NCI-H524 (cell line): ENCODE measurements at regions not wholly inside any gene's neighbourhood (a gene's known extent, or its start where the extent isn't known, plus 50 kb on each side); places are given as distances from the start of the nearest gene placed in this dataset.

Source experiments
- DNase-seq, 2 experiments: peaks; one replicate each; lab custom pipeline; 2025; lab: John Stamatoyannopoulos, UW

DNA sequence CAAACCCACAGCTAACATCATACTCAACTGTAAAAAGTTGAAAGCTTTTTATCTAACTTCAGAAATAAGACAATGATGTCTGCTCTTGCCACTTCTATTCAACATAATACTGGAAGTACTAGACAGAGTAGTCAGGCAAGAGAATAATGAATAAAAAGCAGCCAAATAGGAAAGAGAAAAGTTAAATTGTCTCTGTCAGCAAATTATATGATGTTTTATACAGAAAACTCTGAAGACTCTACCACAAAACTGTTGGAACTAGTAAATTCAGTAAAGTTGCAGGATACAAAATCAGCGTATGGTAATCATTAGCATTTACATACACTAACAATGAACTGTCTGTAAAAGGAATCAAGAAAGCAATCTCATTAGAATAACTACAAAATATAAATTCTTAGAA is 752.9 kb upstream of the CT83 start:
- DNase-seq, result no peak

DNA sequence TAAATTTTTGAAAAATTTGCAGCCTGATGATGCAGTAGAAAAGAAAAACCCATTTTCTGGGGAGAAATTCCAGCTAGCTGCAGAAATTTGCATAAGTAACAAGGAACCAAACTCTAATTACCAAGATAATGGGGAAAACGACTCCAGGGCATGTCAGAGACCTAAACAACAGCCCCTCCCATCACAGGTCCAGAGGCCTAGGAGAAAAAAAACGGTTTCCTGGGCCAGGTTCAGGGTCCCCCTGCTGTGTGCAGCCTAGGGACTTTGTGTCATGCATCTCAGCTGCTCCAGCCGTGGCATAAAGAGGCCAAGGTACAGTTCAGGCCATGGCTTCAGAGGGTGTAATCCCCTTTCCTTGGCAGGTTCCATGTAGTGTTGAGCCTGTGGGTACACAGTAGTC is 733.7 kb upstream of the CT83 start:
- no peak for DNase-seq

DNA sequence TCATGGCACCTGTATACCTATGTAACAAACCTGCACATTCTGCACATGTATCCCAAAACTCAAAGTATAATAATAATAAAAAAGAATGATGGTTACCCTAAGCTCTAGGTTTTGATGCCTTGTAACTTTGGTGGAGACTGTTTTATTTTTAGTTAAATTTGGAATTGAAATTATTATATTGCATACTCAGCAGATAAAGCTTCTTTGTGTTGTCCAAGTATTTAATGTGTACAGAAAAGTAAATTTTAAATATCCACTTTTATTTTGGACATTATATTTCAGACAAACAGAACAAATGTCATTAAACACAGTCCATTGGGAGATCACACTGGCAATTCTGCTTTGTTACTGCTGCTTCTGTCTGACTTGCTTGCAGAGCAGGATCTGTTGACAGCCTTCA is 684.5 kb upstream of the CT83 start:
- no peak for DNase-seq

DNA sequence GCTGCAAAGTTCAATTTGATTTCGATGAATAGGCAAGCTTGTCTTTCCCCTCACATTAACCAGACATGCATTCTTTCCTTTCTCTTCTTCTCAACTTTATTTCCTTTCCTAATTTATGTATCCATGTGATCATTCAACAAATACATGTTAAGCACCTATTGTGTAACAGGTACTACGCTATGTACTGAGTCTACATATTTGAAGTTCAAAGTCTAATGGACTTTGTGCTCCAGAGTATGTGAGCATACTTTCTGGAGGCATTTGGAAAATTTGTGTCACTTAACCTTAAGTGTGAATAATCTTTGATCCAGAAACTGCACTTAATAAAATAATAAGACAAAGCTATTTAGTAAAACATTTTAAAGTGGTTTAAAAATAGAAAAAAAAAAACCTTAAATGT is 675.3 kb upstream of the CT83 start:
- no peak for DNase-seq

DNA sequence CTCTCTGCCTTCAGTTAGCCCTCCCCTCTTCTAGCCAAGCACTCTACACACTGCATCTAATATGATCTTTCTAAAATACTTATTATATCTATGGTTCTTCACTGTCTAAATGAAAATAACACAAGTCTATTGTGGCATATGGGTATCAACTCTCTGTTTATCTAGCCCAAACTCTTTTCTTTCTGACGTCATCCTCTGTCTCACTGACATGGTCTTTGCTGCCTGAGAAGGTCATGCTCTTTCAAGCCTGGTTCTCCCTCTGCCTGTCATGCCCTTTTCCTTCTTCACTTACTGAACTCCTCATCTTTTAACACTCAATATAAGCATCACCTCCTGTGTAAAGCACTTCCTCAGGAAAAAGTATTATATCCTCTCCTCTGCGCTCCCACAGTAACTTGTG is 672.2 kb upstream of the CT83 start:
- no peak for DNase-seq

DNA sequence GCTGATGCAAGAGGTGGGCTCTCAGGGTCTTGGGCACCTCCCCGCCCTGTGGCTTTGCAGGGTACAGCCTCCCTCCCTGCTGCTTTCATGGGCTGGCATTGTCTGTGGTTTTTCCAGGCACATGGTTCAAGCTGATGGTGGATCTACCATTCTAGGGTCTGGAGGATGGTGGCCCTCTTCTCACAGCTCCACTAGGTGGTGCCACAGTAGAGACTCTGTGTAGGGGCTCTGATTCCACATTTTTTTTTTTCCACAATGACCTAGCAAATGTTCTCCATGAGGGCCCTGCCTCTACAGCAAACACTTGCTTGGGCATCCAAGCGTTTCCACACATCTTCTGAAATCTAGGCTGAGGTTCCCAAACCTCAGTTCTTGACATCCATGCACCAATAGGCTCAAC is 657.9 kb upstream of the CT83 start:
- DNase-seq, result no peak

DNA sequence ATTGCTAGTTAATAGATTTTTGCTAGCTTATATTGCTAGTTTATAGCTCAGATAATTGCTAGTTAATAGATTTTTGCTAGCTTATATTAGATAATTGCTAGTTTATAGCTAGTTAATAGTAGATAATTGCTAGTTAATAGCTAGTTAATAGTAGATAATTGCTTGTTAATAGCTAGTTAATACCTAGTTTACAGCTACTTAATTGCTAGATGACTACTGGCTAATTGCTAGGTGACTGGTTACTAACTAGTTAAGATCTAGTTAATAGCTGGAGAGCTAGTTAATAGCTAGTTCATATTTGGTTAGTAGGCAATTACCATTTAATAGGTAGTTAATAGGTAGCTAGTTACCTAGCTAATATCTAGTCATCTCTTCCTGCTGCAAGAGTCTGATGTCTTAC is 633.8 kb upstream of the CT83 start:
- no peak for DNase-seq

DNA sequence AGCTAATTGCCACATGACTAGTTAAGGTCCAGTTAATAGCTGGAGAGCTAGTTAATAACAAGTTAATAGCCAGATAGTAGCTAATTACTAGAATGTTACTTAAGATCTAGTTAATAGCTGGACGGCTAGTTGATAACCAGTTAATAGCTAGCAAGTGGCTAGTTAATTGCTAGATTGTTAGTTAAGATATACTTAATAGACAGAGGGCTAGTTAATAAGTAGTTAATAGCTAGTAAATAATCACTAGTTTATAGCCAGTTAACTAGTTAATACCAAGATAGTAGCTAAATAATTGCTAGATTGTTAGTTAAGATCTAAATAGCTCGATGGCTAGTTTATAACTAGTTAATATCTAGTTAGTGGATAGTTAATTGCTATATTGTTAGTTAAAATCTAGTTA is 632.6 kb upstream of the CT83 start:
- DNase-seq, result no peak

DNA sequence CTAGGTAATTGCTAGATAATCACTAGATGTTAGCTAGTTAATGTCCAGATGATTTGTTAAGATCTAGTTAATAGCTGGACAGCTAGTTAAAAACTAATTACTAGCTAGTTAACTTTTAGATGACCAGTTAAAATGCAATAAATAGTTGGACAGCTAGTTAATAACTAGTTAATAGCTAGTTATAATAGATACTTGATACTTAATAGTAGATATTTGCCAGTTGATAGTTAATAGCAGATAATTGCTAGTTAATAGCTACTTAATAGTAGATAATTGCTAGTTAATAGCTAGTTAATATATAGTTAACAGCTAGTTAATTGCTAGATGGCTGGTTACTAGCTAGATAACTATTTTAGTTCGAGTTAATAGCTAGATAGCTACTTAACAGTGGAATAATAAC is 631.4 kb upstream of the CT83 start:
- no peak for DNase-seq

DNA sequence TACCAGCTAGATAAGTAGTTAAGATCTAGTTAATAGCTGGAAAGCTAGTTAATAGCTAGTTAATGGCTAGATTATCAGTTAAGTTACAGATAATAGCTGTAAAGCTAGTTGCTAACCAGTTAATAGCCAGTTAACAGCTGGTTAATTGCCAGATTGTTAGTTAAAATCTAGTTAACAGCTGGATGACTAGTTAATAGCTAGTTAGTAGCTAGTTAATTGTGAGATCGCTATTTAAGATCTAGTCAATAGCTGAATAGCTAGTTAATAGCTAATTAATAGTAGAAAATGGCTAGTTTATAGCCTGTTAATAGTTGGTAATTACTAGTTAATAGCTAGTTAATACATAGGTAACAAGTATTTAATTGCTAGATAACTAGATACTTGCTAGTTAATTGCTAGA is 630.5 kb upstream of the CT83 start:
- DNase-seq, result no peak

DNA sequence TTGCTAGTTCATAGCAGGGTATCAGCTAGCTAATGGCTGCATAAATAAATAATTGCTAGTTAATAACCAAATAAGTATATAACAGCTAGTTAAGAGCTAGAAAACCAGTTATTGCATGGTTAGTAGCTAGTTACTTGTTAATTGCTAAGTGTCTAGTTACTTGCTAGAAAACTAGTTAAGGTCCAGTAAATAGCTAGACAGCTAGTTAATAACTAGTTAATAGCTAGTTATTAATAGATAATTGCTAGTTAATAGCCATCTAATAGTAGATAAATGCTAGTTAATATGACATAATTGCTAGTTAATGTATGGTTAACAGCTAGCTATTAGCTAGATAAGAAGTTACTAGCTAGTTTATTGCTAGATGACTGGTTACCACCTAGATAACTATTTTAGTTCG is 629.9 kb upstream of the CT83 start:
- no peak for DNase-seq

DNA sequence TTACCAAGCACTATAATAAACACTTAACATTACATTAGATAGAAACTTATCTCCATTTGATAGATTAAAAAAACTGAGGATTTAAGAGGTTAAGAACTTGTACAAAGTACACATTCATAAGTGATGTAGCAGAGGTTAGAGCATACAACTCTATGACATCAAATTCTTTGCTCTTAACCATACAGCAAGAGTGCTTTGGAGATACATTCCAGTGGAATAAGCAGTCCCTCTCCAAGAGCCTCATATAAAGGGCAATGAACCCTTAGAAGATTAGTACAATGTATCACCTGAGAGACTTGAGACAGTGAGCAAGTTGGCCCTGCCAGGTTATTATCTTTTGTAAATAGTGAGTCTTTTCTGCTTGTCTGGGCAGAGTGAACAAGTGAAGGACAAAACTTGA is 600.4 kb upstream of the CT83 start:
- DNase-seq, result no peak

DNA sequence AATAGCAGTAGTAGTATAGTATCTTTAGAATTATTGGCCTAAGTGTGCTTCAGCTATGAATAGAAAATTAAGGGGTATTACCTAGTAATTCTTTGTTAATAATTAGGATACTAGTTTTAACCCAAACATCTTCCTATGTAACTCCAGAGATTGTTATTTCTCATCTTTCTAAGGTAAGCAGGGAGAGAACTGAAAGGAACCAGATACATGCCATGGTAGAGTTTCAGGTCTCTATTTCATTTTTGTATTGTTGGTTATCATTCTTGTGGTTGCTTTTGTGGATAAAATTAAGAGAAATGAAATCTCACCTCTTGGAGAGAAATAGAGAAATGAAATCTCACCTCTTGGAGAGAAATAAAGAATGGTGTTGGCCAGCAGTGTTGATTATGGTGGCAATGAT is 597.1 kb upstream of the CT83 start:
- no peak for DNase-seq

DNA sequence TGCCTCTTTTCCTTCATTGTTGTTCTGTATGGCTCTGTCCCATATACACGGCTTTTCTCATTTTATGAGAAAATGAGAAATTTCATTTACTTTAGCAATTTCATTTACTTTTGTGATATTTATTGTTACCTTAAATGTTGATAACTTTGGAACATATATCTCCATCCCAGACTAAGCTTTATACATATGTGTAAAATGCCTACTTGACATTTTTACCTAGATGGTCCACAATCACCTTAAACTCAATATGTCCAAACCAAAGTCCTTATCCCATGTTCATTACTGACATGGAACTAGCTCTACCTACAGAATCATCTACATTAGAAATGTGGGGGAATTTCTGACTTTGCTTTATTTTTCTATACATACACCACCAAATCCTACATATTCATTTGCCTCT is 590.5 kb upstream of the CT83 start:
- DNase-seq, result no peak

DNA sequence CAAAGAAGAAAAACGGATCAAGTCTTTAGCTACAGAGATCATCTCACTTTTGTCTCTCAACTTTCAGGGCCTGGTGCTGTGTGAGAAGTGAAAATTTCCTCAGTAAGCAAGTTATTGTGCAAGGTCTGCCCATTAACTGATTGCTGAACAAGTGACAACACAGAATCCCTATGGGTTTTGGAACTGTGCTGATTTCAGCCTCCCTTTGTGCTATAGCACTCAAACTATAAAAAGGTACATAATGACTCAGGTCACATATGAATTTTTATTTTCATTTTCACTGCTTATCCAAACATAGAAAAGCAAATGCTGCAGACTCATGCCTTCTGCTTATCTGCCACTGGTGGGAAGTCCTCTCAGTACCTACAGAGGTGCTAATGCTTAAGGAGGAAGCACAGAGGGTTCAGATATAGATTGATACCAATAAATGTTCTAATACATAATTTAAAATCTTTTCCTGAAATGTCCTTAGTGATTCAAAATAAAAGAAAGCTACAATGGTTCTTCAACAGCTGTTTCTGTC is 576.2 kb upstream of the CT83 start:
- DNase-seq, result no peak

DNA sequence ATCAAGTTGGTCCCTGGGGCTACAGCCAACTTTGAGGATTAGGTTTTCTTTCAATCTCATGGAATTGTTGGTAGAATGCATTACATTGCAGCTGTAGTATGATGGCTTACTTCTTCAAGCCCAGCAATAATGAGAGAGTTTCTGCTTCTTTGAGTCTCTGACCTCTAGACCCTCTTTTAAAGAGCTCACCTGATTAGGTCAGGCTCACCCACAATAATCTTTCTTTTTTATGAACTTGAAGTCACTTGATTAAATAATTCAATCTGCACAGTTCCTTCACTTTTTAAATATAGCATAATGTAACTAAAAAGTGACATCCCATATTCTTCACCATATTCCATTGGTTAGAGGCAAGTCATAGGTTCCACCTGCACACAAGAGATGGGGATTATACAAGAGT is 547.5 kb upstream of the CT83 start:
- no peak for DNase-seq

DNA sequence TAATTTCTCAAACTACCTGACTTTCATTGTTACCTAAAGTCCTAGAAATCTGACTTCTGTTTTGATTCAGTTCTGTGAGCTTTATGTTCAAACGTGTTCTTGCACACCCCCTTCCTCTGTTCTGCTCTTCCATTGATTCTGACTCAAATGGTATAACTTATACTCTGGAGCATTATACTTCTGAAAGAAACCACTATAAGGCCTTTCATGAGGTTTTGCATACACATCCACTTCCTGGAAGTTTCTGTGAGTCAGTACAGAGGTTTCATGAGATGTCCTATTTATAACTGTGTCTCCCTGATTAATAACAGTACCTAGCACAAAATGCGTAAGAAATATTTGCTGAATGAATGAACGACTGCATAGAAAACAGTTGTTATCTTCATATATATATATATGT is 540.2 kb upstream of the CT83 start:
- DNase-seq, result no peak

DNA sequence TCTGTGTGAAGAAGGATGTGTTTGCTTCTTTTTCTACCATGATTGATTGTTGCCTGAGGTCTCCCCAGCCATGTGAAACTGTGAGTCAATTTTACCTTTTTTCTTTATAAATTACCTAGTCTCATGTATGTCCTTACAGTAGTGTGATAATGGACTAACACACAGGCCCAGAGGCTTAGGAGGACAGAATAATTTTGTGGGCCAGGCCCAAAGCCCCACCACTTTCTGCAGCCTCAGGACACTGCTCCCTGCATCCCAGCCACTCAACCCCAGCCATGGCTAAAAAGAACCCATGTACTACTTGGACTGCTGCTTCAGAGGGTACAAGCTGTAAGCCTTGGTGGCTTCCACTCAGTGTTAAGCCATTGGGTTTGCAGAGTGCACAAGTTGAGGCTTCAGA is 512.7 kb upstream of the CT83 start:
- DNase-seq, result no peak

DNA sequence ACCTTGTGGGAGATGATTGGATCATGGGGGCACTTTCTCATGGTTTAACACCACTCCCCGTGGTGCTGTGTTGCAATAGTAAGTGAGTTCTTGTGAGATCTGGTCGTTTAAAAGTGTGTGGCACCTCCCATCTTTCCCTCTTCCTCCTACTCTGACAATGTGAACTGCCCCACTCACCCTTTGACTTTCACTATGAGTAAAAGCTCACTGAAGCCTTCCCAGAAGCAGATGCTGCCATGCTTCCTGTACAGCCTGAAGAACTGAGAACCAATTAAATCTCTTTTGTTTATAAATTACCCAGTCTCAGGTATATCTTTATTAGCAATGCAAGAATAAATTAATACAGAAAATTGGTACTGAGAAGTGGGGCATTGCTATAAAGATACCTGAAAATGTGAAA is 509.6 kb upstream of the CT83 start:
- no peak for DNase-seq

DNA sequence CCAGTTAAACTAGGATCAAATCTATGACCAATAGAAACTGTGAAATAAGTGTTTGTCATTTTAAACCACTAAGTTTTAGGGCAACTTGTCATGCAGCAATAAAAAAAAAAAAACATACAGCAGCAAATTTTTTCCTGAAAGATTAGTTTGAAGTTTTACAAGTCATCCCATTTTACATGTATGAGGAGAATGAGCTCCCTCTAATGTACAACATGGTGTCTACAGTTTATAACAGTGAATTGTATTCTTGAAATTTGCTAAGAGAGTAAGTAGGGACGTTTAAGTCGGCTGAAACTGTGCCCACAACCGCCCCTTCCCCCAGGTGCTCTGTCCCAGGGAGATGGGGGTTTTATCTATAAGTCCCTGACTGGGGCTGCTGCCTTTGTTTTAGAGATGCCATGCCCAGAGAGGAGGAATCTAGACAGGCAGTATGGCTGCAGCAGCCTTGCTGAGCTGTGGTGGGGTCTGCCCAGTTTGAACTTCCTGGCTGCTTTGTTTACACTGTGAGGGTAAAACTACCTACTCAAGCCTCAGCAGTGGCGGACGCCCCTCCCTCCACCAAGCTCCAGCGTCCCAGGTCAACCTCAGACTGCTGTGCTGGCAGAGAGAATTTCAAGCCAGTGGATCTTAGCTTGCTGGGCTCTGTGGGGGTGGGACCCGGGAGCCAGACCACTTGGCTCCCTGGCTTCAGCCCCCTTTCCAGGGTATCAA is 499.3 kb upstream of the CT83 start:
- DNase-seq, result peak in 1 of 2 experiments; percentile 15

DNA sequence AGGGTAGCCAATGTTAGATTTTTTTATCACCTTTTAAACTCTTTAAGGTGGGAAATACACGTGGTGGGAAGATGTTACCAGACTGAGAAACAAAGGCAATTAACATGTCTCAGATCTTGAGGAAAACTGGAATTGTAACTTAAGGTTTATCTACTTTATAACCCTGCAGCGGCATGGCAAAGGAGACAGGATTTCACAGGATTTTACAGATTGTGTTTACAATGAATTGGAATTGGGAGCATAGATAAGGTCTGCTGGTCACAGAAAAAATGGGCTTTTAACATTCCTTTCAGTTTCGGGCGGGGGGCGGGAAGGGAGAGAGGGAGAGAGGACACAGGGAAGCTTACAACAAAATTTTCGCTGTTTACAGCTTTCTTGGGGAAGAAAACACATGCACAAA is 467.5 kb upstream of the CT83 start:
- no peak for DNase-seq

DNA sequence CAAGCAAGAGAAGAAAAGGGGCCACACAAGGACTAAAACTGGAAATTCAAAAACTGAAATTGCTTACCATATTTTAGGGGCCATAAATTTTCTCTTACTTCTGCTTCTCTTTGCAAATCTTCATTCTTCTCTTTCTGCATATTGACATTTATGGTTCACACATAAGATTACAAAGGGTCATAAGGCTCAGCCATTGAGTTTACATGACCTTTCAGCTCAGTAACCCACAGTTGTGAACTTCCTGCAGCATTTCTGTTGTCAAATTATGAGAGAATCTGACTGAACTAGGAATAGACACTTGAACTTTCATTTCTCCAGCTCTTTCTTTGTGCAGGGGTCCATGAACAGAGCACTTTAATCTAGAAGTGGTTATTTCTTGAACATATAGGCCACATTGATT is 434.8 kb upstream of the CT83 start:
- DNase-seq, result no peak

DNA sequence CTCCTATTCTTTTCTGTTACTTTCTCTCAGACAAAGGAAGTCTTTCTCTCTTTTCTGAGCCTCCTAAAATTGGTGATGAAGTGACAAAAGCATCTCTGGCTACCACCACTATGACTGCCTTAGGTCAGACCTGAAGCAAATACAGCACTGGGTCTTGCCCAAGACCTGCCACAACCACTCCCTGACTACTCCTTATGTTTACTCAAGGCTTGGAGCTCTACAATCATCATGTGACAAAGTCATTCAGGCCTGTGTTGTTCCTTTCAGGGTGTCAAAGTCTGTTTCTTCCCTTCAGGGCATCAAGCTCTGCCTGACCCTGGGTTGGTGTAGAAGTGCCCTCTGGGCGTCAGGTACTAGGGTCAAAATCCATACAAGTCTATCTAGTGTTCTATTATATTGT is 419.2 kb upstream of the CT83 start:
- DNase-seq, result no peak

DNA sequence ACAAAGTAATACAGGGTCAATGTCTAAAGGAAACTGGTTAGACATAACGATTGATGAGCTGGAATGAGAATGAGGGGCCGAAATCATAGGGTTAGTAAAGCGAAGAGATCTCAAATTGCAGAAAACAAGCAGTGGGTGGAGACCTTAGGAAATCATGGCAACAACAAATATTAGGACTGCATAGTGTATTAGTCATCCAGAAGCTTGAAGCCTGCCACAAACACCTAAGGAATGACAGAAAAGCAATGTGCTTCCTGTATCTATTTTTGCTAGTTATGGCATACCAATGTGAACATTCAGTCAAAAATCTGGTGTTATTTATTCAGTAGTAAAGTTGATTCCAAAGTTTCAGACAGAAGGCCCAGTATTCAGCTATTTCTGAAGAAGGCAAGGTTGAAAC is 410.9 kb upstream of the CT83 start:
- DNase-seq, result no peak

DNA sequence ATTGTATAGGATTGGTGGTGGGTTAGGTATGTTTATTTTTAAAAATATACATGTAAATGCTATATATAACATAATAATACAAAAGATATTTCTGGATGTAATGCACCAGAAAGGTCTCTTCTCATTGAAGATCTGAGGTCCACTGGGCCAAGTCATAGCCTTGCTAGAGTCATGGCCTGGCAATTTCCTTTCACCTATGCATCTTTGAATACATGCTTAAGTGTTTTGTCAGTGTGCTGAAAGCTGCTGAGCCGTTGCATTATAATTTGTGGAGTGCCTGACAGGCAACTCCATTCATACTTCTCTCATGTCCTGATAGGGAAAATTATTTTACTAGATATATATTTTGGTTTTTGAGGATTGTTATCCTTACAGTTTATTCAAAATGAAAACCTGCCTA is 410.2 kb upstream of the CT83 start:
- DNase-seq, result no peak
